Sigmoid colon (tissue), 4 donors: ENCODE measurements at regions not wholly inside any gene's neighbourhood (a gene's known extent, or its start where the extent isn't known, plus 50 kb on each side); places are given as distances from the start of the nearest gene placed in this dataset.

ENCODE experiments used
- EP300 ChIP-seq, 4 donors: sonication (generic); formaldehyde crosslinking; IDR thresholded peaks; one replicate each; pipeline ENCODE4 v1.6.1; 2017; ENCODE audit warnings: antibody characterized with exemption in 4 of 4
- POLR2A ChIP-seq, 2 donors: fragments of 450-650 bp; IDR thresholded peaks; one replicate each; pipeline ENCODE4 v1.6.1; 2016; ENCODE audit warnings: antibody characterized with exemption in 2 of 2, mild to moderate bottlenecking in 2 of 2, moderate library complexity in 2 of 2
- POLR2AphosphoS5 ChIP-seq, 4 donors: sonication (generic); formaldehyde crosslinking; IDR thresholded peaks; one replicate each; pipeline ENCODE4 v1.6.1; 2017; ENCODE audit warnings: antibody characterized with exemption in 4 of 4
- TF ChIP-seq, protein P1 (sequence below), 4 experiments: fragments of 450-650 bp in 3 of 4; fragments of 200-600 bp in 1 of 4; IDR thresholded peaks; one replicate each; pipeline ENCODE4 v1.5.1; 2016 to 2019; ENCODE audit warnings: antibody characterized with exemption in 4 of 4, mild to moderate bottlenecking in 3 of 4, moderate library complexity in 2 of 4

DNA sequence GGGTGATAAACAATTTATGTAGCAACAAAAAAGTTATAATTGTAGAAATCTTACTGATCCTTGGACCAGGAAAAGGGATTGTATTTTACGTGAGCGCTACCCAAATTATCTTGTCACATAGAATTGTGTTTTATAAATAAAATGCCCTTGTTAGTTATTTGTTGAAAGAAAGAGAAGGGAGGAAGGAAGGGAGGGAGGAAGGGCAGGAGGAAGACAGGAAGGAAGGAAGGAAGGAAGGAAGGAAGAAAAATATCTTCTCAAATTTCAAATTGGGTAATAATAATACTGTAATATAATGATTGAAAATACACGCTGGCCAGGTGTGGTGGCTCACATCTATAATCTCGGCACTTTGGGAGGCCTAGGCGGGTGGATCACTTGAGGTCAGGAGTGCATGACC lies 206.2 kb upstream of the TLL1 start:
- TF ChIP-seq, protein P1, sequence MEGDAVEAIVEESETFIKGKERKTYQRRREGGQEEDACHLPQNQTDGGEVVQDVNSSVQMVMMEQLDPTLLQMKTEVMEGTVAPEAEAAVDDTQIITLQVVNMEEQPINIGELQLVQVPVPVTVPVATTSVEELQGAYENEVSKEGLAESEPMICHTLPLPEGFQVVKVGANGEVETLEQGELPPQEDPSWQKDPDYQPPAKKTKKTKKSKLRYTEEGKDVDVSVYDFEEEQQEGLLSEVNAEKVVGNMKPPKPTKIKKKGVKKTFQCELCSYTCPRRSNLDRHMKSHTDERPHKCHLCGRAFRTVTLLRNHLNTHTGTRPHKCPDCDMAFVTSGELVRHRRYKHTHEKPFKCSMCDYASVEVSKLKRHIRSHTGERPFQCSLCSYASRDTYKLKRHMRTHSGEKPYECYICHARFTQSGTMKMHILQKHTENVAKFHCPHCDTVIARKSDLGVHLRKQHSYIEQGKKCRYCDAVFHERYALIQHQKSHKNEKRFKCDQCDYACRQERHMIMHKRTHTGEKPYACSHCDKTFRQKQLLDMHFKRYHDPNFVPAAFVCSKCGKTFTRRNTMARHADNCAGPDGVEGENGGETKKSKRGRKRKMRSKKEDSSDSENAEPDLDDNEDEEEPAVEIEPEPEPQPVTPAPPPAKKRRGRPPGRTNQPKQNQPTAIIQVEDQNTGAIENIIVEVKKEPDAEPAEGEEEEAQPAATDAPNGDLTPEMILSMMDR (IDR thresholded peaks at IDR 0.05), result no peak
- TF ChIP-seq EP300 (IDR thresholded peaks at IDR 0.05), result no peak
- no peak for TF ChIP-seq POLR2AphosphoS5 (IDR thresholded peaks at IDR 0.05)
- no peak for TF ChIP-seq POLR2A (IDR thresholded peaks at IDR 0.05)
